PC-3 (cell line): ENCODE measurements at regions not wholly inside any gene's neighbourhood (a gene's known extent, or its start where the extent isn't known, plus 50 kb on each side); places are given as distances from the start of the nearest gene placed in this dataset.

ENCODE experiments used
- ATAC-seq: fragments of 200-7000 bp; cut with Tn5 transposase; 2 replicates; pipeline ENCODE4 v1.9.1; 2020; ENCODE audit warnings: mild to moderate bottlenecking, moderate library complexity
- BruUV-seq: library from RNA; stranded (reverse); fragments of 400-500 nt; replicated peaks from 2 replicates; lab custom pipeline; 2021; lab: Mats Ljungman, UMichigan
- CTCF ChIA-PET: fragments of 300-600 bp; sonication (Branson Sonifier 250); formaldehyde crosslinking; loops from one replicate; lab custom pipeline; 2022; ENCODE audit warnings: antibody characterized with exemption; lab: Charles Lee
- POLR2A ChIA-PET: fragments of 300-600 bp; sonication (Branson Sonifier 250); formaldehyde crosslinking; loops from one replicate; lab custom pipeline; 2022; ENCODE audit warnings: antibody characterized with exemption; ENCODE audit not compliant: unreplicated experiment; lab: Charles Lee
- DNase-seq: peaks from one replicate; pipeline ENCODE4 v3.0.0-alpha.2; 2015
- H2AFZ ChIP-seq: fragments of 300-600 bp; sonication (generic); 2 replicates; pipeline ENCODE4 v1.6.0; 2016; ENCODE audit warnings: antibody characterized with exemption, low read length
- H3F3A ChIP-seq: fragments of 300-600 bp; sonication (generic); one replicate; pipeline ENCODE4 v1.6.0; 2017; ENCODE audit warnings: antibody characterized with exemption, low read length, control low read depth, mild to moderate bottlenecking; ENCODE audit not compliant: unreplicated experiment
- H3K27ac ChIP-seq: fragments of 300-600 bp; sonication (generic); 2 replicates; pipeline ENCODE4 v1.5.1; 2016; ENCODE audit warnings: mild to moderate bottlenecking, low read length
- H3K27me3 ChIP-seq: fragments of 300-600 bp; sonication (generic); 2 replicates; pipeline ENCODE4 v1.6.1; 2016; ENCODE audit warnings: low read length, mixed read lengths
- H3K36me3 ChIP-seq: fragments of 300-600 bp; sonication (generic); 2 replicates; pipeline ENCODE4 v1.6.1; 2016; ENCODE audit warnings: low read depth, mixed run types, low read length, mixed read lengths
- H3K4me1 ChIP-seq: fragments of 300-600 bp; sonication (generic); 2 replicates; pipeline ENCODE4 v1.5.1; 2016; ENCODE audit warnings: low read length; ENCODE audit not compliant: insufficient read depth
- H3K4me2 ChIP-seq: fragments of 300-600 bp; sonication (generic); 2 replicates; pipeline ENCODE4 v1.6.0; 2016; ENCODE audit warnings: low read length
- H3K4me3 ChIP-seq: fragments of 300-600 bp; sonication (generic); 2 replicates; pipeline ENCODE4 v1.5.1; 2016; ENCODE audit warnings: mild to moderate bottlenecking, low read length, mixed read lengths
- H3K79me2 ChIP-seq: fragments of 300-600 bp; sonication (generic); 2 replicates; pipeline ENCODE4 v1.6.1; 2017; ENCODE audit warnings: low read length, mixed read lengths
- H3K9ac ChIP-seq: fragments of 300-600 bp; sonication (generic); 2 replicates; pipeline ENCODE4 v1.6.0; 2016; ENCODE audit warnings: mild to moderate bottlenecking, low read length
- H3K9me2 ChIP-seq: fragments of 300-600 bp; sonication (generic); replicated peaks from 2 replicates; pipeline ENCODE4 v1.6.1; 2016; ENCODE audit warnings: mixed run types, low read length, mixed read lengths
- H3K9me3 ChIP-seq: fragments of 300-600 bp; sonication (generic); 2 replicates; pipeline ENCODE4 v1.6.1; 2016; ENCODE audit warnings: low read length, mixed read lengths
- H4K20me1 ChIP-seq: fragments of 300-600 bp; sonication (generic); 2 replicates; pipeline ENCODE4 v1.6.1; 2016; ENCODE audit warnings: low read length, mixed read lengths
- CTCF ChIP-seq: fragments of 300-600 bp; sonication (generic); conservative IDR thresholded peaks from 2 replicates; pipeline ENCODE4 v1.5.1; 2017; ENCODE audit warnings: antibody characterized with exemption, low read depth, mild to moderate bottlenecking, low read length
- EZH2 ChIP-seq: fragments of 300-600 bp; sonication (generic); IDR thresholded peaks from one replicate; pipeline ENCODE4 v1.6.1; 2017; ENCODE audit warnings: antibody characterized with exemption, mild to moderate bottlenecking, low read length; ENCODE audit not compliant: unreplicated experiment
- EZH2phosphoT487 ChIP-seq: fragments of 300-600 bp; sonication (generic); IDR thresholded peaks from 2 replicates; pipeline ENCODE4 v1.6.1; 2018; ENCODE audit warnings: mild to moderate bottlenecking, antibody characterized with exemption, low read length, borderline replicate concordance
- intact Hi-C: fragments of 100-400 bp; cut with micrococcal nuclease; formaldehyde crosslinking; loops from 2 replicates; pipeline ENCODE4 v1.9.0; 2023

GRCh38 chr6:14455427-14455826 is 337.9 kb downstream of the CD83 start:
- ATAC-seq = no peak
- Histone ChIP-seq H4K20me1 (no peaks in the 10 kb centered on the region), H3K4me1 (peaks cover 27% of the 10 kb centered on the region), H3K27me3 (no peaks in the 10 kb centered on the region), H2AFZ (no peak overlapping the region), H3K4me3 (no peak overlapping the region), H3K79me2 (no peaks in the 10 kb centered on the region), H3K9me2 (no peaks in the 10 kb centered on the region), H3K27ac (no peak overlapping the region), H3F3A (no peaks in the 10 kb centered on the region), H3K9me3 (no peaks in the 10 kb centered on the region), H3K4me2 (no peak overlapping the region), H3K9ac (no peak overlapping the region), H3K36me3 (no peaks in the 10 kb centered on the region)
- TF ChIP-seq EZH2 = no peak
- no peak for TF ChIP-seq EZH2phosphoT487
- TF ChIP-seq CTCF = no peak
- intact Hi-C loops = loop anchor here (10.0 kb wide), 1 partner anchor 241 kb away; no protein-coding TSS in a partner anchor
- ChIA-PET CTCF (no interaction called here), POLR2A (no interaction called here)
- no TSS peak for BruUV-seq
- DNase-seq = no peak

DNA sequence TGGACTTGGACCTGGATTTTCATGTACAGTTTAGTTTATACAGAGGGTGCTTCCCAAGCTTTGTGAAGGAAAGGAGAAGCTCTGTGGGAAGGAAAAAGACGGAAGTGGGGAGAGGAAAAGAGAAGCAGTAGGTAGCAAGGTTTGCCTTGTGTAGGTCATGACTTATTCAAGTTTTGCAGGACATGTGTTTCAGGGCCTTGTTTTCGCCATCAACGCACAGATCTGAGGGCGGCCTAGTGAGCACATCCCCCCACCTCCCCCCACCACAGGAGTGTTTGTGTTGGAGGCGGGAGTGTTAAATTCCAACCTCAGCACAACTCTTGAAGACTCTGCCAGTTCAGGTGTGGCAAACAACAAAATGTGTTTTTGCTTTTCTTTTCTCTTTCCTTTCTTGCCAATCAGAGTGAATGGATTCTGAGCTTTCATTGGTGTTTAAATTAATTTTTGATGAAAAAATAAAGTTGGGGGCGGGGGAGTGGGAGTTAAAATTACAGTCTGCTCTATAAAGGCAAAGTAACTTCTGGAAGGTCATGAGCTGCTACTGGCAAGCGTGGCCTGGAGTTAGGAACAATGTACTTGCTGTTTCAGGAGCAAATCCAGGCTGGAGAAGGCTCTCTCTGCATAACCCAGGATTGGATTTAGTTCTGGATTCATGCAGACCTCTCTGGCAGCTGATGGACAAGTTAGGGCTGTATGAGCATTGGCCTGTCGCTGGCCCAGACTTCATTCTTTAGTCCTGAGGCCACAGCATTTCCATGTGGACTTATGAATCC is 338.5 kb downstream of the CD83 start:
- no peak for TF ChIP-seq CTCF
- no peak for TF ChIP-seq EZH2
- no peak for TF ChIP-seq EZH2phosphoT487
- intact Hi-C loops = loop anchor here (10.0 kb wide), 1 partner anchor 241 kb away; no protein-coding TSS in a partner anchor
- no peak overlapping the region for H3K4me3 ChIP-seq
- ChIA-PET CTCF (no interaction called here), POLR2A (no interaction called here)
- H3K4me1 ChIP-seq = peaks cover 27% of the 10 kb centered on the region
- H3K4me2 ChIP-seq = no peak overlapping the region
- H3K36me3 ChIP-seq = no peaks in the 10 kb centered on the region
- no peaks in the 10 kb centered on the region for H3K27me3 ChIP-seq
- H3K9me3 ChIP-seq = no peaks in the 10 kb centered on the region
- ATAC-seq = no peak
- no peaks in the 10 kb centered on the region for H3F3A ChIP-seq
- DNase-seq = no peak
- H3K9me2 ChIP-seq = no peaks in the 10 kb centered on the region
- H2AFZ ChIP-seq = no peak overlapping the region
- H3K79me2 ChIP-seq = no peaks in the 10 kb centered on the region
- no peak overlapping the region for H3K27ac ChIP-seq
- H3K9ac ChIP-seq = no peak overlapping the region
- BruUV-seq = no TSS peak
- H4K20me1 ChIP-seq = no peaks in the 10 kb centered on the region

GRCh38 chr6:14456941-14457340 is 339.4 kb downstream of the CD83 start:
- no peaks in the 10 kb centered on the region for H3K9me2 ChIP-seq
- intact Hi-C loops = loop anchor here (10.0 kb wide), 1 partner anchor 242 kb away; no protein-coding TSS in a partner anchor
- 0 out of 2 replicates have a peak, but pooled peaks have one; percentile 19 for ATAC-seq
- H4K20me1 ChIP-seq = no peaks in the 10 kb centered on the region
- H3K4me2 ChIP-seq = no peak overlapping the region
- peaks cover 27% of the 10 kb centered on the region for H3K4me1 ChIP-seq
- no peak for TF ChIP-seq EZH2phosphoT487
- TF ChIP-seq CTCF = no peak
- no peak for TF ChIP-seq EZH2
- H3K4me3 ChIP-seq = no peak overlapping the region
- ChIA-PET CTCF (no interaction called here), POLR2A (no interaction called here)
- no TSS peak for BruUV-seq
- H3K79me2 ChIP-seq = no peaks in the 10 kb centered on the region
- peak; percentile 43 for DNase-seq
- H3K9ac ChIP-seq = no peak overlapping the region
- H3K27ac ChIP-seq = no peak overlapping the region
- H3F3A ChIP-seq = no peaks in the 10 kb centered on the region
- H2AFZ ChIP-seq = no peak overlapping the region
- no peaks in the 10 kb centered on the region for H3K36me3 ChIP-seq
- no peaks in the 10 kb centered on the region for H3K9me3 ChIP-seq
- no peaks in the 10 kb centered on the region for H3K27me3 ChIP-seq
